ENCODE measurements at regions not wholly inside any gene's neighbourhood (a gene's known extent, or its start where the extent isn't known, plus 50 kb on each side); places are given as distances from the start of the nearest gene placed in this dataset.

- H3K4me1 Mint-ChIP-seq: peaks cover 4% of the 10 kb centered on the region
- POLR2A ChIA-PET: no interaction called here
- H3K9me3 Mint-ChIP-seq: peaks cover 2% of the 10 kb centered on the region
- ATAC-seq (ENCODE audit: low read depth) (no peak), DNase-seq (no peak)
- no peaks in the 10 kb centered on the region for H3K36me3 Mint-ChIP-seq (ENCODE audit: low read depth)
- no peak overlapping the region for H3K4me3 Mint-ChIP-seq
- no peak for TF ChIP-seq CTCF (IDR thresholded peaks at IDR 0.05)
- intact Hi-C loops (cut with micrococcal nuclease): no loop called here
- H3K27ac Mint-ChIP-seq: no peak overlapping the region
- CTCF ChIA-PET: no interaction called here
- H3K27me3 Mint-ChIP-seq: no peaks in the 10 kb centered on the region
These were observed 411.2 kb downstream of the SOX11 start for GRCh38 chr2:6103372-6103771.

- POLR2A ChIA-PET: no interaction called here
These were observed 411.8 kb downstream of the SOX11 start for GRCh38 chr2:6103949-6104348.

GRCh38 chr2:6107290-6107689 is 415.1 kb downstream of the SOX11 start:
- no peaks in the 10 kb centered on the region for H3K27me3 Mint-ChIP-seq
- H3K4me1 Mint-ChIP-seq: peaks cover 4% of the 10 kb centered on the region
- DNase-seq (no peak), ATAC-seq (ENCODE audit: low read depth) (no peak)
- intact Hi-C loops (cut with micrococcal nuclease): no loop called here
- CTCF ChIA-PET: no interaction called here
- no peaks in the 10 kb centered on the region for H3K36me3 Mint-ChIP-seq (ENCODE audit: low read depth)
- H3K27ac Mint-ChIP-seq: no peak overlapping the region
- H3K9me3 Mint-ChIP-seq: no peaks in the 10 kb centered on the region
- POLR2A ChIA-PET: no interaction called here
- no peak for TF ChIP-seq CTCF (IDR thresholded peaks at IDR 0.05)
- H3K4me3 Mint-ChIP-seq: no peak overlapping the region

More at GRCh38 chr2:6103949-6104348, 411.8 kb downstream of the SOX11 start:
- DNase-seq: no peak
- TF ChIP-seq CTCF (IDR thresholded peaks at IDR 0.05): no peak
- intact Hi-C loops (cut with micrococcal nuclease): no loop called here
- Mint-ChIP-seq H3K27ac (no peak overlapping the region), H3K4me3 (no peak overlapping the region), H3K36me3 (ENCODE audit: low read depth) (no peaks in the 10 kb centered on the region), H3K27me3 (no peaks in the 10 kb centered on the region), H3K9me3 (no peaks in the 10 kb centered on the region), H3K4me1 (peaks cover 4% of the 10 kb centered on the region)
- CTCF ChIA-PET: no interaction called here
- ATAC-seq (ENCODE audit: low read depth): no peak

- CTCF ChIA-PET: no interaction called here
- ATAC-seq (ENCODE audit: low read depth) (no peak), DNase-seq (no peak)
- intact Hi-C loops (cut with micrococcal nuclease): no loop called here
- H3K36me3 Mint-ChIP-seq (ENCODE audit: low read depth): no peaks in the 10 kb centered on the region
- H3K27me3 Mint-ChIP-seq: no peaks in the 10 kb centered on the region
- no peak for TF ChIP-seq CTCF (IDR thresholded peaks at IDR 0.05)
- H3K4me1 Mint-ChIP-seq: no peaks in the 10 kb centered on the region
- POLR2A ChIA-PET: no interaction called here
- no peak overlapping the region for H3K4me3 Mint-ChIP-seq
- no peaks in the 10 kb centered on the region for H3K9me3 Mint-ChIP-seq
- H3K27ac Mint-ChIP-seq: no peak overlapping the region
These were observed 417.6 kb downstream of the SOX11 start for GRCh38 chr2:6109831-6110230.

- Mint-ChIP-seq H3K27me3 (no peaks in the 10 kb centered on the region), H3K36me3 (ENCODE audit: low read depth) (no peaks in the 10 kb centered on the region), H3K27ac (no peak overlapping the region), H3K4me3 (no peak overlapping the region), H3K9me3 (no peaks in the 10 kb centered on the region), H3K4me1 (no peaks in the 10 kb centered on the region)
- ATAC-seq (ENCODE audit: low read depth) (no peak), DNase-seq (no peak)
- ChIA-PET POLR2A (no interaction called here), CTCF (no interaction called here)
- intact Hi-C loops (cut with micrococcal nuclease): no loop called here
- TF ChIP-seq CTCF (IDR thresholded peaks at IDR 0.05): no peak
These were observed 419.6 kb downstream of the SOX11 start for GRCh38 chr2:6111781-6112261.

All from activated B cell treated with CpG ODN at 0.5 μM for 24 hours (primary cell).